ENCODE measurements at regions not wholly inside any gene's neighbourhood (a gene's known extent, or its start where the extent isn't known, plus 50 kb on each side); places are given as distances from the start of the nearest gene placed in this dataset.

GRCh38 chr7:17205910-17206309 lies 92.5 kb upstream of the AHR start:
- DNase-seq (ENCODE audit: low read depth) (no peak), FAIRE-seq (no peak)
- no peak overlapping the region for H3K27ac Mint-ChIP-seq (ENCODE audit: unreplicated experiment)
- H3K4me3 ChIP-seq (ENCODE audit: insufficient read depth, low read depth, low read length) = no peak overlapping the region
- H3K9me3 Mint-ChIP-seq (ENCODE audit: unreplicated experiment) = no peaks in the 10 kb centered on the region
- no peak overlapping the region for H3K27ac ChIP-seq (ENCODE audit: low read depth, low read length)
- H3K79me2 ChIP-seq (ENCODE audit: insufficient read depth, low read length) = no peaks in the 10 kb centered on the region
- H3K27me3 ChIP-seq (ENCODE audit: insufficient read depth, low read length) = no peaks in the 10 kb centered on the region
- TF ChIP-seq CTCF (IDR thresholded peaks at IDR 0.05; ENCODE audit: insufficient read depth, low read depth, low read length) (no peak), EZH2 (IDR thresholded peaks at IDR 0.05; ENCODE audit: insufficient read depth, low read length) (no peak)
- H4K20me1 ChIP-seq (ENCODE audit: insufficient read depth, low read length) = no peaks in the 10 kb centered on the region
- no peaks in the 10 kb centered on the region for H3K9me3 ChIP-seq (ENCODE audit: insufficient read depth, low read depth, low read length)
- no peak overlapping the region for H3K9ac ChIP-seq (ENCODE audit: low read length)
- H2AFZ ChIP-seq (ENCODE audit: low read depth, low read length) = no peak overlapping the region
- H3K4me1 ChIP-seq (ENCODE audit: insufficient read depth, low read length) = no peaks in the 10 kb centered on the region
- H3K4me1 Mint-ChIP-seq (ENCODE audit: low read depth, unreplicated experiment) = peaks cover 2% of the 10 kb centered on the region
- no peak overlapping the region for H3K4me2 ChIP-seq (ENCODE audit: low read length)
- no peaks in the 10 kb centered on the region for H3K36me3 Mint-ChIP-seq (ENCODE audit: low read depth, unreplicated experiment)
- no peaks in the 10 kb centered on the region for H3K27me3 Mint-ChIP-seq (ENCODE audit: low read depth, unreplicated experiment)
- H3K4me3 Mint-ChIP-seq (ENCODE audit: unreplicated experiment) = no peak overlapping the region
- H3K36me3 ChIP-seq (ENCODE audit: insufficient read depth, low read length) = no peaks in the 10 kb centered on the region

- TF ChIP-seq EZH2 (IDR thresholded peaks at IDR 0.05; ENCODE audit: insufficient read depth, low read length) (no peak), CTCF (IDR thresholded peaks at IDR 0.05; ENCODE audit: insufficient read depth, low read depth, low read length) (no peak)
- H3K9ac ChIP-seq (ENCODE audit: low read length) = no peak overlapping the region
- no peaks in the 10 kb centered on the region for H3K36me3 Mint-ChIP-seq (ENCODE audit: low read depth, unreplicated experiment)
- no peak overlapping the region for H3K4me3 Mint-ChIP-seq (ENCODE audit: unreplicated experiment)
- H3K4me3 ChIP-seq (ENCODE audit: insufficient read depth, low read depth, low read length) = no peak overlapping the region
- no peaks in the 10 kb centered on the region for H3K9me3 Mint-ChIP-seq (ENCODE audit: unreplicated experiment)
- no peaks in the 10 kb centered on the region for H4K20me1 ChIP-seq (ENCODE audit: insufficient read depth, low read length)
- no peak overlapping the region for H3K27ac ChIP-seq (ENCODE audit: low read depth, low read length)
- H3K27me3 Mint-ChIP-seq (ENCODE audit: low read depth, unreplicated experiment) = no peaks in the 10 kb centered on the region
- DNase-seq (ENCODE audit: low read depth) (no peak), FAIRE-seq (no peak)
- H3K27me3 ChIP-seq (ENCODE audit: insufficient read depth, low read length) = no peaks in the 10 kb centered on the region
- no peaks in the 10 kb centered on the region for H3K36me3 ChIP-seq (ENCODE audit: insufficient read depth, low read length)
- no peak overlapping the region for H2AFZ ChIP-seq (ENCODE audit: low read depth, low read length)
- peaks cover 2% of the 10 kb centered on the region for H3K4me1 Mint-ChIP-seq (ENCODE audit: low read depth, unreplicated experiment)
- no peaks in the 10 kb centered on the region for H3K79me2 ChIP-seq (ENCODE audit: insufficient read depth, low read length)
- no peak overlapping the region for H3K27ac Mint-ChIP-seq (ENCODE audit: unreplicated experiment)
- H3K9me3 ChIP-seq (ENCODE audit: insufficient read depth, low read depth, low read length) = no peaks in the 10 kb centered on the region
- no peak overlapping the region for H3K4me2 ChIP-seq (ENCODE audit: low read length)
- no peaks in the 10 kb centered on the region for H3K4me1 ChIP-seq (ENCODE audit: insufficient read depth, low read length)
Observed at GRCh38 chr7:17206349-17206905, 92.0 kb upstream of the AHR start.

DNA sequence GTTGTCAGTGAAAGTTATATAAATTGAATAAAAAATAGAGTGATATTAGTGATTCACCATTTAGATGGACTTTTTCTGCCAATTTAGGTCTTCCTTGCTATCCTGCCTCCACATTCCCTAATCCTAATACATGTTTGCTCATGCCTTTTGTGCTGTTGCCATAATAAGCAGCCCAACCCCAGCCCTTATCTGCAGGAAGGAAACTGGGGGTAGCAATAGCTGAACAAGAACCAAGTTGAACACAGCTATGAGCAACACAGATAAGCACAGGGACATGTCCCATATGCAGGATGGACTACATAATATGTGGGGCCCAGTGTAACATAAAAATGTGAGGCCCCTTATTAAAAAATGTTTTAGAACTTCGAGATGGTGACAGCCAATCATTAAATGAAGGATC lies 91.2 kb upstream of the AHR start:
- no peak overlapping the region for H3K4me2 ChIP-seq (ENCODE audit: low read length)
- H4K20me1 ChIP-seq (ENCODE audit: insufficient read depth, low read length) = no peaks in the 10 kb centered on the region
- no peak overlapping the region for H3K9ac ChIP-seq (ENCODE audit: low read length)
- H3K27ac Mint-ChIP-seq (ENCODE audit: unreplicated experiment) = peak overlapping the region; percentile 69
- DNase-seq (ENCODE audit: low read depth) = peak; percentile 57
- TF ChIP-seq EZH2 (IDR thresholded peaks at IDR 0.05; ENCODE audit: insufficient read depth, low read length) (no peak), CTCF (IDR thresholded peaks at IDR 0.05; ENCODE audit: insufficient read depth, low read depth, low read length) (no peak)
- no peak overlapping the region for H3K4me3 ChIP-seq (ENCODE audit: insufficient read depth, low read depth, low read length)
- H3K36me3 ChIP-seq (ENCODE audit: insufficient read depth, low read length) = no peaks in the 10 kb centered on the region
- H3K79me2 ChIP-seq (ENCODE audit: insufficient read depth, low read length) = no peaks in the 10 kb centered on the region
- no peak for FAIRE-seq
- H2AFZ ChIP-seq (ENCODE audit: low read depth, low read length) = no peak overlapping the region
- no peaks in the 10 kb centered on the region for H3K9me3 Mint-ChIP-seq (ENCODE audit: unreplicated experiment)
- H3K27me3 ChIP-seq (ENCODE audit: insufficient read depth, low read length) = no peaks in the 10 kb centered on the region
- no peaks in the 10 kb centered on the region for H3K36me3 Mint-ChIP-seq (ENCODE audit: low read depth, unreplicated experiment)
- no peaks in the 10 kb centered on the region for H3K27me3 Mint-ChIP-seq (ENCODE audit: low read depth, unreplicated experiment)
- H3K27ac ChIP-seq (ENCODE audit: low read depth, low read length) = no peak overlapping the region
- H3K9me3 ChIP-seq (ENCODE audit: insufficient read depth, low read depth, low read length) = no peaks in the 10 kb centered on the region
- H3K4me1 ChIP-seq (ENCODE audit: insufficient read depth, low read length) = no peaks in the 10 kb centered on the region
- H3K4me3 Mint-ChIP-seq (ENCODE audit: unreplicated experiment) = no peak overlapping the region
- peaks cover 2% of the 10 kb centered on the region for H3K4me1 Mint-ChIP-seq (ENCODE audit: low read depth, unreplicated experiment)
